Astrocyte (in vitro differentiated cells and primary cell): ENCODE measurements at regions not wholly inside any gene's neighbourhood (a gene's known extent, or its start where the extent isn't known, plus 50 kb on each side); places are given as distances from the start of the nearest gene placed in this dataset.

Experiments
- CTCF ChIP-seq: IDR thresholded peaks from 2 replicates; pipeline ENCODE4 v1.5.1; 2011; ENCODE audit warnings: low read depth, mild to moderate bottlenecking, inconsistent platforms, low read length, moderate library complexity; ENCODE audit not compliant: insufficient read depth
- EZH2 ChIP-seq: IDR thresholded peaks from 2 replicates; pipeline ENCODE4 v1.6.1; 2012; ENCODE audit warnings: mild to moderate bottlenecking, low read length, inconsistent platforms; ENCODE audit not compliant: insufficient read depth

- TF ChIP-seq CTCF (no peak), EZH2 (no peak)
Measured at GRCh38 chr10:43793704-43794103, 145.0 kb upstream of the ZNF32 start.
